ENCODE measurements at regions not wholly inside any gene's neighbourhood (a gene's known extent, or its start where the extent isn't known, plus 50 kb on each side); places are given as distances from the start of the nearest gene placed in this dataset.

GRCh38 chr13:104071806-104072205, 1005.6 kb upstream of the SLC10A2 start:
- H3K4me1 ChIP-seq (ENCODE audit: insufficient read depth, low read length, severe bottlenecking): no peaks in the 10 kb centered on the region
- no peaks in the 10 kb centered on the region for H3K27me3 ChIP-seq (ENCODE audit: insufficient read depth, low read length)
- no peak for TF ChIP-seq EZH2 (IDR thresholded peaks at IDR 0.05; ENCODE audit: borderline replicate concordance, low read length)
- no peak for TF ChIP-seq CTCF (IDR thresholded peaks at IDR 0.05; ENCODE audit: low read length)
- no peaks in the 10 kb centered on the region for H3K9me2 ChIP-seq (ENCODE audit: low read depth, low read length)
- no peaks in the 10 kb centered on the region for H3K36me3 ChIP-seq (ENCODE audit: insufficient read depth, low read length)
- H3K4me3 ChIP-seq (ENCODE audit: low read depth, low read length, poor library complexity, severe bottlenecking): no peak overlapping the region
- no peaks in the 10 kb centered on the region for H3K79me2 ChIP-seq (ENCODE audit: insufficient read depth, low read length)
- no peak overlapping the region for H3K4me2 ChIP-seq (ENCODE audit: low read length)
- H4K20me1 ChIP-seq (ENCODE audit: insufficient read depth, low read length): no peaks in the 10 kb centered on the region
- H3K9me3 ChIP-seq (ENCODE audit: low read length): no peaks in the 10 kb centered on the region
- no peak overlapping the region for H3K27ac ChIP-seq (ENCODE audit: low read depth, low read length, poor library complexity, severe bottlenecking)
- H3K9ac ChIP-seq (ENCODE audit: low read length): no peak overlapping the region
- no peak overlapping the region for H2AFZ ChIP-seq (ENCODE audit: low read length)
- no peaks in the 10 kb centered on the region for H3F3A ChIP-seq (ENCODE audit: insufficient read depth, low read length)

- H3K4me1 ChIP-seq (ENCODE audit: insufficient read depth, low read length, severe bottlenecking): no peaks in the 10 kb centered on the region
- H3F3A ChIP-seq (ENCODE audit: insufficient read depth, low read length): no peaks in the 10 kb centered on the region
- H3K9ac ChIP-seq (ENCODE audit: low read length): no peak overlapping the region
- H4K20me1 ChIP-seq (ENCODE audit: insufficient read depth, low read length): no peaks in the 10 kb centered on the region
- TF ChIP-seq EZH2 (IDR thresholded peaks at IDR 0.05; ENCODE audit: borderline replicate concordance, low read length) (no peak), CTCF (IDR thresholded peaks at IDR 0.05; ENCODE audit: low read length) (no peak)
- H3K79me2 ChIP-seq (ENCODE audit: insufficient read depth, low read length): no peaks in the 10 kb centered on the region
- no peak overlapping the region for H3K27ac ChIP-seq (ENCODE audit: low read depth, low read length, poor library complexity, severe bottlenecking)
- no peak overlapping the region for H2AFZ ChIP-seq (ENCODE audit: low read length)
- no peaks in the 10 kb centered on the region for H3K9me3 ChIP-seq (ENCODE audit: low read length)
- no peak overlapping the region for H3K4me3 ChIP-seq (ENCODE audit: low read depth, low read length, poor library complexity, severe bottlenecking)
- no peak overlapping the region for H3K4me2 ChIP-seq (ENCODE audit: low read length)
- H3K9me2 ChIP-seq (ENCODE audit: low read depth, low read length): no peaks in the 10 kb centered on the region
- H3K27me3 ChIP-seq (ENCODE audit: insufficient read depth, low read length): no peaks in the 10 kb centered on the region
- H3K36me3 ChIP-seq (ENCODE audit: insufficient read depth, low read length): no peaks in the 10 kb centered on the region
These were observed 999.1 kb upstream of the SLC10A2 start for GRCh38 chr13:104065328-104065727.

GRCh38 chr13:104057861-104058260, 991.6 kb upstream of the SLC10A2 start:
- Histone ChIP-seq H3K9ac (ENCODE audit: low read length) (no peak overlapping the region), H3K4me2 (ENCODE audit: low read length) (no peak overlapping the region), H3K36me3 (ENCODE audit: insufficient read depth, low read length) (no peaks in the 10 kb centered on the region), H3K79me2 (ENCODE audit: insufficient read depth, low read length) (no peaks in the 10 kb centered on the region), H3K27me3 (ENCODE audit: insufficient read depth, low read length) (no peaks in the 10 kb centered on the region), H3K9me2 (ENCODE audit: low read depth, low read length) (no peaks in the 10 kb centered on the region), H3K27ac (ENCODE audit: low read depth, low read length, poor library complexity, severe bottlenecking) (no peak overlapping the region), H3K4me3 (ENCODE audit: low read depth, low read length, poor library complexity, severe bottlenecking) (no peak overlapping the region), H2AFZ (ENCODE audit: low read length) (no peak overlapping the region), H3F3A (ENCODE audit: insufficient read depth, low read length) (no peaks in the 10 kb centered on the region), H3K9me3 (ENCODE audit: low read length) (no peaks in the 10 kb centered on the region), H3K4me1 (ENCODE audit: insufficient read depth, low read length, severe bottlenecking) (no peaks in the 10 kb centered on the region), H4K20me1 (ENCODE audit: insufficient read depth, low read length) (no peaks in the 10 kb centered on the region)
- TF ChIP-seq CTCF (IDR thresholded peaks at IDR 0.05; ENCODE audit: low read length): no peak
- TF ChIP-seq EZH2 (IDR thresholded peaks at IDR 0.05; ENCODE audit: borderline replicate concordance, low read length): no peak
